GM12872 (cell line): ENCODE measurements at regions not wholly inside any gene's neighbourhood (a gene's known extent, or its start where the extent isn't known, plus 50 kb on each side); places are given as distances from the start of the nearest gene placed in this dataset.

ENCODE experiments used
- CTCF ChIP-seq: IDR thresholded peaks from 3 replicates; pipeline ENCODE4 v1.5.1; 2011; ENCODE audit warnings: low read depth, mild to moderate bottlenecking, low read length, moderate library complexity; ENCODE audit not compliant: insufficient read depth

- no peak for TF ChIP-seq CTCF
Measured at GRCh38 chr20:56806952-56807517, 177.9 kb downstream of the TFAP2C start.

GRCh38 chr20:56808117-56808725 is 179.1 kb downstream of the TFAP2C start:
- no peak for TF ChIP-seq CTCF

- no peak for TF ChIP-seq CTCF
Measured at GRCh38 chr20:56808732-56809131, 179.6 kb downstream of the TFAP2C start.

- TF ChIP-seq CTCF = no peak
Measured at GRCh38 chr20:56809668-56810067, 180.6 kb downstream of the TFAP2C start.

GRCh38 chr20:56810141-56810540 is 181.0 kb downstream of the TFAP2C start:
- no peak for TF ChIP-seq CTCF

GRCh38 chr20:56815796-56816195 is 186.7 kb downstream of the TFAP2C start:
- no peak for TF ChIP-seq CTCF

GRCh38 chr20:56816349-56816748 is 187.2 kb downstream of the TFAP2C start:
- no peak for TF ChIP-seq CTCF
